Uterus (tissue), 2 donors: ENCODE measurements at regions not wholly inside any gene's neighbourhood (a gene's known extent, or its start where the extent isn't known, plus 50 kb on each side); places are given as distances from the start of the nearest gene placed in this dataset.

Experiments used
- POLR2A ChIP-seq, 2 donors: fragments of 450-650 bp; IDR thresholded peaks; one replicate each; pipeline ENCODE4 v1.6.1; 2016; ENCODE audit warnings: antibody characterized with exemption in 2 of 2, mild to moderate bottlenecking in 1 of 2, moderate library complexity in 1 of 2
- TF ChIP-seq, protein P1 (sequence below), 4 experiments: fragments of 200-600 bp in 2 of 4; fragments of 450-650 bp in 2 of 4; sonication (generic) in 2 of 4; IDR thresholded peaks; one replicate each; pipeline ENCODE4 v1.5.1; 2016 to 2019; ENCODE audit warnings: antibody characterized with exemption in 4 of 4, mild to moderate bottlenecking in 2 of 4, moderate library complexity in 1 of 4

- TF ChIP-seq, protein P1, sequence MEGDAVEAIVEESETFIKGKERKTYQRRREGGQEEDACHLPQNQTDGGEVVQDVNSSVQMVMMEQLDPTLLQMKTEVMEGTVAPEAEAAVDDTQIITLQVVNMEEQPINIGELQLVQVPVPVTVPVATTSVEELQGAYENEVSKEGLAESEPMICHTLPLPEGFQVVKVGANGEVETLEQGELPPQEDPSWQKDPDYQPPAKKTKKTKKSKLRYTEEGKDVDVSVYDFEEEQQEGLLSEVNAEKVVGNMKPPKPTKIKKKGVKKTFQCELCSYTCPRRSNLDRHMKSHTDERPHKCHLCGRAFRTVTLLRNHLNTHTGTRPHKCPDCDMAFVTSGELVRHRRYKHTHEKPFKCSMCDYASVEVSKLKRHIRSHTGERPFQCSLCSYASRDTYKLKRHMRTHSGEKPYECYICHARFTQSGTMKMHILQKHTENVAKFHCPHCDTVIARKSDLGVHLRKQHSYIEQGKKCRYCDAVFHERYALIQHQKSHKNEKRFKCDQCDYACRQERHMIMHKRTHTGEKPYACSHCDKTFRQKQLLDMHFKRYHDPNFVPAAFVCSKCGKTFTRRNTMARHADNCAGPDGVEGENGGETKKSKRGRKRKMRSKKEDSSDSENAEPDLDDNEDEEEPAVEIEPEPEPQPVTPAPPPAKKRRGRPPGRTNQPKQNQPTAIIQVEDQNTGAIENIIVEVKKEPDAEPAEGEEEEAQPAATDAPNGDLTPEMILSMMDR (IDR thresholded peaks at IDR 0.05), result no peak
- TF ChIP-seq POLR2A (IDR thresholded peaks at IDR 0.05), result no peak
Measured at GRCh38 chr17:31738488-31738887, 120.6 kb downstream of the COPRS start.
